ENCODE measurements at regions not wholly inside any gene's neighbourhood (a gene's known extent, or its start where the extent isn't known, plus 50 kb on each side); places are given as distances from the start of the nearest gene placed in this dataset.

- TF ChIP-seq ZNF232 (CRISPR knock-in tag; IDR thresholded peaks at IDR 0.05) (no peak), JAZF1 (CRISPR knock-in tag; IDR thresholded peaks at IDR 0.05) (no peak), IRF1 (CRISPR knock-in tag; IDR thresholded peaks at IDR 0.05) (no peak), KAT7 (CRISPR knock-in tag; IDR thresholded peaks at IDR 0.05; ENCODE audit: borderline replicate concordance) (no peak), USF1 (CRISPR knock-in tag; IDR thresholded peaks at IDR 0.05) (no peak), ARID4B (CRISPR knock-in tag; IDR thresholded peaks at IDR 0.05; ENCODE audit: borderline replicate concordance) (no peak)
- Mint-ChIP-seq H3K9me3 (no peaks in the 10 kb centered on the region), H3K4me1 (peaks cover 16% of the 10 kb centered on the region), H3K36me3 (no peaks in the 10 kb centered on the region), H3K27me3 (ENCODE audit: low read depth) (no peaks in the 10 kb centered on the region), H3K4me3 (no peak overlapping the region), H3K27ac (no peak overlapping the region)
- ChIA-PET POLR2A (no interaction called here), CTCF (interaction anchor here (1.6 kb wide), 1 partner anchor 9 kb away, joined by 8 read pairs; no protein-coding TSS in a partner anchor)
- DNase-seq (ENCODE audit: low spot score) (no peak), ATAC-seq (no peak)
These were observed 90.2 kb upstream of the PRSS58 start for GRCh38 chr7:142348100-142348499.

- no peaks in the 10 kb centered on the region for H3K9me3 Mint-ChIP-seq
- CTCF ChIA-PET, result interaction anchor here (1.5 kb wide), 1 partner anchor 9 kb away, joined by 4 read pairs; no protein-coding TSS in a partner anchor
- H3K4me1 Mint-ChIP-seq, result peaks cover 16% of the 10 kb centered on the region
- H3K27me3 Mint-ChIP-seq (ENCODE audit: low read depth), result no peaks in the 10 kb centered on the region
- no peak overlapping the region for H3K27ac Mint-ChIP-seq
- H3K4me3 Mint-ChIP-seq, result no peak overlapping the region
- DNase-seq (ENCODE audit: low spot score), result no peak
- POLR2A ChIA-PET, result no interaction called here
- TF ChIP-seq CTCF (IDR thresholded peaks at IDR 0.05) (no peak), ZNF512 (CRISPR knock-in tag; IDR thresholded peaks at IDR 0.05; ENCODE audit: borderline replicate concordance) (no peak), ZSCAN18 (CRISPR knock-in tag; IDR thresholded peaks at IDR 0.05) (no peak), SP1 (CRISPR knock-in tag; conservative IDR thresholded peaks at IDR 0.05) (no peak)
- H3K36me3 Mint-ChIP-seq, result no peaks in the 10 kb centered on the region
- no peak for ATAC-seq
These were observed 89.2 kb upstream of the PRSS58 start for GRCh38 chr7:142347091-142347490.

GRCh38 chr7:142345811-142346210, 88.0 kb upstream of the PRSS58 start:
- H3K27ac Mint-ChIP-seq, result no peak overlapping the region
- TF ChIP-seq ZNF416 (CRISPR knock-in tag; IDR thresholded peaks at IDR 0.05) (no peak), TEAD4 (CRISPR knock-in tag; IDR thresholded peaks at IDR 0.05) (no peak), ESRRA (CRISPR knock-in tag; IDR thresholded peaks at IDR 0.05; ENCODE audit: borderline replicate concordance) (no peak), ZNF671 (CRISPR knock-in tag; IDR thresholded peaks at IDR 0.05) (no peak), ZMAT4 (CRISPR knock-in tag; IDR thresholded peaks at IDR 0.05) (no peak), AFF4 (CRISPR knock-in tag; IDR thresholded peaks at IDR 0.05; ENCODE audit: borderline replicate concordance) (no peak), ZNF121 (CRISPR knock-in tag; IDR thresholded peaks at IDR 0.05) (no peak)

More at GRCh38 chr7:142345811-142346210, 88.0 kb upstream of the PRSS58 start:
- ChIA-PET POLR2A (no interaction called here), CTCF (interaction anchor here (1.1 to 1.6 kb wide), 3 partner anchors 7 to 48 kb away, joined by 3 to 7 read pairs (median 4); no protein-coding TSS in a partner anchor)
- ATAC-seq (no peak), DNase-seq (ENCODE audit: low spot score) (no peak)
- no peak overlapping the region for H3K4me3 Mint-ChIP-seq
- no peaks in the 10 kb centered on the region for H3K27me3 Mint-ChIP-seq (ENCODE audit: low read depth)
- no peaks in the 10 kb centered on the region for H3K36me3 Mint-ChIP-seq
- no peaks in the 10 kb centered on the region for H3K9me3 Mint-ChIP-seq
- peaks cover 16% of the 10 kb centered on the region for H3K4me1 Mint-ChIP-seq
